ENCODE measurements at regions not wholly inside any gene's neighbourhood (a gene's known extent, or its start where the extent isn't known, plus 50 kb on each side); places are given as distances from the start of the nearest gene placed in this dataset.

- Histone ChIP-seq H3K36me3 (ENCODE audit: control insufficient read depth, insufficient read depth, low read length) (no peaks in the 10 kb centered on the region), H2BK5ac (ENCODE audit: low read depth, low read length, poor library complexity, severe bottlenecking) (no peak overlapping the region), H4K5ac (ENCODE audit: low read depth, low read length) (no peak overlapping the region), H3K4me2 (ENCODE audit: low read depth, low read length) (no peak overlapping the region), H3K27ac (ENCODE audit: insufficient read depth, low read length) (no peak overlapping the region), H2AK9ac (replicated peaks; ENCODE audit: low read depth, low read length, poor library complexity) (no peak overlapping the region), H3K23ac (ENCODE audit: low read depth, low read length) (no peak overlapping the region), H2BK120ac (ENCODE audit: low read depth, low read length) (no peak overlapping the region), H2BK20ac (ENCODE audit: low read depth, low read length) (no peak overlapping the region), H3K4ac (ENCODE audit: low read depth, low read length) (no peak overlapping the region), H3K9ac (ENCODE audit: low read depth, low read length) (no peak overlapping the region), H4K91ac (ENCODE audit: insufficient read depth, low read depth, low read length) (no peak overlapping the region), H3K9me1 (ENCODE audit: insufficient read depth, low read length) (no peaks in the 10 kb centered on the region), H3K4me3 (ENCODE audit: insufficient read depth, low read depth, low read length) (no peak overlapping the region), H4K20me1 (ENCODE audit: insufficient read depth, low read length) (no peaks in the 10 kb centered on the region), H3K56ac (ENCODE audit: extremely low read depth, insufficient read depth, low read length) (no peak overlapping the region), H3K18ac (ENCODE audit: low read depth, low read length) (no peak overlapping the region), H3K14ac (replicated peaks; ENCODE audit: low read depth, low read length) (no peak overlapping the region), H2AK5ac (ENCODE audit: low read depth, low read length) (no peak overlapping the region), H3K27me3 (ENCODE audit: control insufficient read depth, insufficient read depth, low read length) (no peaks in the 10 kb centered on the region), H3K79me1 (ENCODE audit: low read depth in 1 of 2, low read length in 2 of 2) (no peaks in the 10 kb centered on the region), H2BK15ac (ENCODE audit: low read depth, low read length) (no peak overlapping the region), H4K8ac (ENCODE audit: low read depth in 2 of 2, low read length in 2 of 2) (no peak overlapping the region), H2AFZ (replicated peaks; ENCODE audit: low read length, poor library complexity) (no peak overlapping the region), H3K4me1 (ENCODE audit: control insufficient read depth, insufficient read depth, low read length) (no peaks in the 10 kb centered on the region), H3K9me3 (ENCODE audit: control insufficient read depth, insufficient read depth, low read length) (no peaks in the 10 kb centered on the region)
- POLR2A ChIA-PET (ENCODE audit: unreplicated experiment) = interaction anchor here (0.6 kb wide), 1 partner anchor 115 kb away, joined by 3 read pairs; no protein-coding TSS in a partner anchor
- TF ChIP-seq RCOR1 (IDR thresholded peaks at IDR 0.05; ENCODE audit: insufficient replicate concordance, low read length) = no peak
- no peak for TF ChIP-seq USF2 (IDR thresholded peaks at IDR 0.05; ENCODE audit: low read depth, low read length)
- TF ChIP-seq MAZ (IDR thresholded peaks at IDR 0.05; ENCODE audit: borderline replicate concordance, low read depth, low read length) = no peak
- TF ChIP-seq RAD21 (IDR thresholded peaks at IDR 0.05; ENCODE audit: low read length) = no peak
- TF ChIP-seq POLR2A (IDR thresholded peaks at IDR 0.05; ENCODE audit: low read depth, low read length) = no peak
- TF ChIP-seq BHLHE40 (IDR thresholded peaks at IDR 0.05; ENCODE audit: low read depth, low read length) = no peak
- no peak for TF ChIP-seq ELK1 (IDR thresholded peaks at IDR 0.05; ENCODE audit: borderline replicate concordance, low read depth, low read length)
- TF ChIP-seq NFE2L2 (IDR thresholded peaks at IDR 0.05; ENCODE audit: low read depth, low read length) = no peak
- TF ChIP-seq MXI1 (IDR thresholded peaks at IDR 0.05; ENCODE audit: borderline replicate concordance, low read depth, low read length) = no peak
- no peak for TF ChIP-seq CHD1 (IDR thresholded peaks at IDR 0.05; ENCODE audit: low read depth, low read length)
- no peak for TF ChIP-seq CEBPB (IDR thresholded peaks at IDR 0.05; ENCODE audit: low read depth, low read length)
- TF ChIP-seq FOS (IDR thresholded peaks at IDR 0.05; ENCODE audit: low read depth, low read length) = no peak
- in situ Hi-C loops (cut with MboI; ENCODE audit: low sequenced_read_pairs) = no loop called here
- BruUV-seq (replicated peaks) = no TSS peak
- intact Hi-C loops (cut with micrococcal nuclease) = loop anchor here (1.0 kb wide), 1 partner anchor 16 kb away; no protein-coding TSS in a partner anchor
- DNase-seq (no peak), ATAC-seq (ENCODE audit: low read depth) (no peak)
- CTCF ChIA-PET = no interaction called here
- dilution Hi-C loops (cut with HindIII; ENCODE audit: low sequenced_read_pairs, unreplicated experiment) = no loop called here
Measured at GRCh38 chr9:22535780-22536179, 89.2 kb downstream of the DMRTA1 start.

Measured in IMR-90 (cell line).